HG02870 (cell line): ENCODE measurements at regions not wholly inside any gene's neighbourhood (a gene's known extent, or its start where the extent isn't known, plus 50 kb on each side); places are given as distances from the start of the nearest gene placed in this dataset.

Experiments
- ATAC-seq: cut with Tn5 transposase; IDR thresholded peaks from one replicate; pipeline ENCODE4 v1.9.1; 2021; ENCODE audit warnings: mild to moderate bottlenecking, moderate library complexity; ENCODE audit not compliant: unreplicated experiment

- ATAC-seq = no peak
Observed at GRCh38 chr6:128672023-128672422, 151.6 kb upstream of the PTPRK start.

- ATAC-seq = no peak
Observed at GRCh38 chr6:128667339-128667858, 147.0 kb upstream of the PTPRK start.

GRCh38 chr6:128666405-128666804, 146.0 kb upstream of the PTPRK start:
- no peak for ATAC-seq

- ATAC-seq = peak; percentile 60
Observed at GRCh38 chr6:128663238-128663637, 142.8 kb upstream of the PTPRK start.

- ATAC-seq = no peak
Observed at GRCh38 chr6:128659878-128660622, 139.7 kb upstream of the PTPRK start.

GRCh38 chr6:128659276-128659675, 138.9 kb upstream of the PTPRK start:
- no peak for ATAC-seq

- ATAC-seq = peak; percentile 34
Observed at GRCh38 chr6:128657181-128657580, 136.8 kb upstream of the PTPRK start.

GRCh38 chr6:128655978-128656498, 135.6 kb upstream of the PTPRK start:
- peak; percentile 90 for ATAC-seq

- no peak for ATAC-seq
Observed at GRCh38 chr6:128648022-128648598, 127.7 kb upstream of the PTPRK start.

GRCh38 chr6:128642132-128642531, 121.7 kb upstream of the PTPRK start:
- ATAC-seq = no peak

- no peak for ATAC-seq
Observed at GRCh38 chr6:128641703-128642102, 121.3 kb upstream of the PTPRK start.

- no peak for ATAC-seq
Observed at GRCh38 chr6:128638817-128639216, 118.4 kb upstream of the PTPRK start.

GRCh38 chr6:128635219-128635618, 114.8 kb upstream of the PTPRK start:
- ATAC-seq = no peak

- ATAC-seq = no peak
Observed at GRCh38 chr6:128632131-128632530, 111.7 kb upstream of the PTPRK start.

- ATAC-seq = no peak
Observed at GRCh38 chr6:128631031-128631430, 110.6 kb upstream of the PTPRK start.

GRCh38 chr6:128630213-128630612, 109.8 kb upstream of the PTPRK start:
- ATAC-seq = no peak

- ATAC-seq = no peak
Observed at GRCh38 chr6:128617285-128617684, 96.9 kb upstream of the PTPRK start.

GRCh38 chr6:128616342-128616741, 95.9 kb upstream of the PTPRK start:
- ATAC-seq = no peak

- ATAC-seq = peak; percentile 84
Observed at GRCh38 chr6:128606611-128607010, 86.2 kb upstream of the PTPRK start.

GRCh38 chr6:128605961-128606360, 85.6 kb upstream of the PTPRK start:
- ATAC-seq = no peak

GRCh38 chr6:128601060-128601459, 80.7 kb upstream of the PTPRK start:
- no peak for ATAC-seq

GRCh38 chr6:128600397-128600951, 80.1 kb upstream of the PTPRK start:
- ATAC-seq = peak; percentile 68
